ENCODE measurements at regions not wholly inside any gene's neighbourhood (a gene's known extent, or its start where the extent isn't known, plus 50 kb on each side); places are given as distances from the start of the nearest gene placed in this dataset.

DNA sequence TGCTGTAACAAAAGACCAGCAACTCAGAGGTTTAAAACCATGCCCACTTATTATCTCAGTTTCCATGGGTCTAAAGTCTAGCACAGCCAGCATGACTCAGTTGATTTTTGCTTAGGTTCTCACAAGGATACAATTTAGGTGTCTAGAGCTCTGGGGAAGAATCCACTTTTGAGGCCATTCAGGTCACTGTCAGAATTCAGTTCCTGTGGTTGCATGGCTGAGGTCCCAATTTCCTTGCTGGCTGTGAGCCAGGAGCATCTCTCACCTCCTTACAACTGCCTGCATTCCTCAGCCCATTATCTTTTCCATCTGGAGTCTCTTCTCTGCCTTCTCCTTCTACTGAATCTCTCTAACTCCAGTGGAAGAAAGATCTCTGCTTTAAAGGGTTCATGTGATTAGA, 240.5 kb upstream of the CFAP20DC start:
- DNase-seq (ENCODE audit: low spot score), result no peak

- DNase-seq (ENCODE audit: low spot score), result no peak
Observed at GRCh38 chr3:59289831-59290230, 240.0 kb upstream of the CFAP20DC start.

DNA sequence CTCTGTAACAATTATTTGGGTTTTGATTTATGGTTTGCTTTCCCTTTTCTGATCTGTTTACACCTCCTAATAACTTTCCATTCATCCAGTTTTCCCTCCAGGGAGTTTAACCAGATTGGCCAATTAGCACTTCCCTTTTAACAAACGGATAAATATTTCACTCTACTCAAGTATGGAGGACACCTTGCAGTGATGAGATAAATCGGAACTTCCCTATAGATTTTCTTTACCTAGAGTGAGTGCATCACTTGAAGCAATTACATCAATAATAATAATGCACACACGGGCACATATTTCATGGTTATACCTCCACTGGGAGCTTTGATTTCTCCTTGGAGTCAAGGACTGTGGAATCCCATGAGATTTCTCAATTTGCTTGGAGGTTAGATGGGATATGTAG, 239.1 kb upstream of the CFAP20DC start:
- no peak for DNase-seq (ENCODE audit: low spot score)

- peak; percentile 81 for DNase-seq (ENCODE audit: low spot score)
Observed at GRCh38 chr3:59286791-59287531, 237.1 kb upstream of the CFAP20DC start.

DNA sequence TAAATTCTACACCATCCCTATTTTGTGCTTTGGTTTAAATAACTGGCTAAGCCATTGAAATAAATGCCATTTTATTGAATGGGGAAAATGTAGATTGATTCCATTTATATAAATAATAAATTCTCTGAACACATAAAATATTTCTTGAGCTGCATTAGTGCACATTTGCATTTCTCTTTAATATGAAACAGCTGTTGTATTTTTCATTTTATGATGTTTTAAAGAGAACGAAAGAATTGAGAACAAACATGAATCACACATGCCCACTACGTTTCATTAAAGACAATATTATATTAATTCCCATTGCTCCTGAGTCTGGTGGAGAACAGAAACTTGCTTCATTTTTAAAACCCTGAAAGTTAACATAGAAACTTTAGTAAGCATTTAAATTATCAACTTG, 235.7 kb upstream of the CFAP20DC start:
- DNase-seq (ENCODE audit: low spot score), result no peak

DNA sequence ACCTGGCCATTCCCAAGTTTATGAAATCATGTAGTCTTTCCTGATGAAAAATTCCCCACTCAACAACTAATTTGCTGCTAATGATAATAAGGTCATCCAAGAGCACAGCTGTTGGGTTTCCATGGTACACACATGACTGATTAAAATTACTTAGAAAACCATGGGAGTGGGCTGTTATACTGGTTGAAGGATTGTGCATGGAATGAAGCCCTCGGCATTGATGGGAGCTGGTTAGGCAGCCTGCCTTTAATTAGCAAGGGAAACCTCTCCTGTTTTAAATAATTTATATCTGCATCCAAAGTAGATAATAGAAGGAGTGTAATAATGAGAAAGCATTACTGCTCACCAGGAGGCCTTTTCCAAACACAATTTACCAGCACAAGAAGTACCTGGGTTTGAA, 235.1 kb upstream of the CFAP20DC start:
- no peak for DNase-seq (ENCODE audit: low spot score)

- no peak for DNase-seq (ENCODE audit: low spot score)
Observed at GRCh38 chr3:59280113-59280512, 230.3 kb upstream of the CFAP20DC start.

GRCh38 chr3:59277816-59278215, 228.0 kb upstream of the CFAP20DC start:
- no peak for DNase-seq (ENCODE audit: low spot score)

DNA sequence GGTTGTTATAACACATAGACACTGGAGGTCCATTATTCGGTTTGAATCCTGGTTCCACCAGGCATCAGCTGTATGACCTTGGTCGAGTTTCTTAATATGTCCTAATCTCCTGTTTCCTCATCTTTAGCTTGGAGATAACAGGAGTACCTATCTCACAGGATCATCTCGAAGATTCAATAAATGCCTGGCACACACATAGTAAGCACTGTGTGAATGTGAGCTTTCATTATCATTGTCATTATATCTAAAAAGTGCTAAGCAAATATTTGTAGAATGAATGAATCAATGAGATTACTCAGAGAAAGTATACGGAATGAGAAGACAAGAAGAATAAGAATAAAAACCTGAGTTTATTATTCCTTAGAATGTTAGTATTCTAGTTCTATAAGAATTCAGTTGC, 227.4 kb upstream of the CFAP20DC start:
- DNase-seq (ENCODE audit: low spot score), result no peak

- DNase-seq (ENCODE audit: low spot score), result peak; percentile 67
Observed at GRCh38 chr3:59273976-59274375, 224.2 kb upstream of the CFAP20DC start.

DNA sequence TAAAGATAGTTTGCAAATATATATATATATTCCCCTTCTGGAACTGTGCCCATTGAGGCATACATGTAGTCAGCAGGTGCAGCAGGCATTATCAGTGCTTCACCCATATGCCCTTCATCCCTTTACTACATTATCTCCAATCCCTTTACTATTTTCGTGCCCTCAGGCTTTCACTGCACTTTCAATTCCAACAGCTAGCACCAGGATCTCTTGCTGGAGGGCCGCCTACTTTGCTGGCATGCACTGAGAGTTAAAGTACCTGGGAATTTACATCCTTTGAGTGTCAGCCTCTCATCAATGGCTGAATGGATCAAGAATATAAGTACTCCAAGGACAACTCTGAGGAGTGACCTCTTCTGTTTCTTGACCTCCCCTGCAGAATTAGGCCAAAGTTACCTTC, 222.1 kb upstream of the CFAP20DC start:
- DNase-seq (ENCODE audit: low spot score), result no peak

DNA sequence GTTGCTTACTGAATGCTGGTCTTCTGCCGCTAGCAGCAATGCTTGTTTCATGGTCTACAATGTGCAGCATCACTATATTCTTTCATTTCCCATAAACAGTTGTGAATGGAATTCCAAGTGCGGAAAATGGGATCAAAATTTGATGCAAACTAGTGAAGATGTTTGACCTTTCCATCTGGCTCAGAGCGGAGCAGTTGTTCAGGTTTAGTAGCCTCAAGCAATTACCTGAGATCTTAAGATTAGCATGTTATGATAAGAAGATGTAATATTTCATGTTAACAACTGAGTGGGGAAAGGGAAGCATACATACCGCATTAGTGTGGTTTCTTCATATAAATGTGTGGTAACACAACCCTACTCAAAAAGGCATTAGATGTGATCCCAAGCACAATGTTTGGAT, 221.1 kb upstream of the CFAP20DC start:
- DNase-seq (ENCODE audit: low spot score), result no peak

- no peak for DNase-seq (ENCODE audit: low spot score)
Observed at GRCh38 chr3:59270209-59270608, 220.4 kb upstream of the CFAP20DC start.

GRCh38 chr3:59268170-59268569, 218.3 kb upstream of the CFAP20DC start:
- DNase-seq (ENCODE audit: low spot score), result peak; percentile 38

DNA sequence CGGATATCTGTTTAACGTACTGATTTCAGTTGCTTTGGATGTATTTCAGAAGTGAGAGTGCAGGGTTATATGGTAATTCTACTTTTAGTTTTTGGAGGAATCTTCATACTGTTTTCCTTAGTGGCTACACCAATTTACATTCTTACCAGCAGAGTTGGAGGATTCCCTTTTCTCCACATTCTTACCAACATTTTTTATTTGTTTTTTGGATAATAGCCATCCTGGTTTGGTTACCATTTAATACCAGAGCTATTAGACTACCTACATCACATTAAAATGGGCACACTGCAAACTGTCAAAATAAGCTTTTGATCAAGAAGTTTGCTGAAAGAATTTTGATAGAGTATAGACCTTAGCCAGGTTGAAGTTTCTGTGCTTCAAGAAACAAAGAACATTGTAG, 217.2 kb upstream of the CFAP20DC start:
- no peak for DNase-seq (ENCODE audit: low spot score)

- no peak for DNase-seq (ENCODE audit: low spot score)
Observed at GRCh38 chr3:59266551-59266950, 216.7 kb upstream of the CFAP20DC start.

DNA sequence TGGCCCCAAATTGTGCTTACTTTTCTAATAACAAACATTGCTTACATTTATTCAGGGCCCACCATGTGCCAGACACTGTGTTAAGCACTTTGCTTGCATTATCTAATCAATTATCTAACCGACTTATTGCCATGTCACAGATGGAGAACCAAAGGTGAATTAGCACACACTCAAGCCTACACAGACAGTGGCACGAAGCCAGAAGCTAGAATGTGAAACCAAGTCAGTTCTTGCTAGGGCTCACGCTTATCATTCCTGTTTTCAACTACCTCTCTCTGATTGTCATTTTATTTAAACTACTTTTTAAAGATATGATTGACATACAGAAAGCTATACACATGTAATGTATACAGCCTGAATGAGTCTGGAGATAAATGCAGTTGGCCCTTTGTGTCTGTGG, 215.7 kb upstream of the CFAP20DC start:
- DNase-seq (ENCODE audit: low spot score), result no peak

GRCh38 chr3:59264366-59264765, 214.5 kb upstream of the CFAP20DC start:
- no peak for DNase-seq (ENCODE audit: low spot score)

- no peak for DNase-seq (ENCODE audit: low spot score)
Observed at GRCh38 chr3:59263152-59263551, 213.3 kb upstream of the CFAP20DC start.

DNA sequence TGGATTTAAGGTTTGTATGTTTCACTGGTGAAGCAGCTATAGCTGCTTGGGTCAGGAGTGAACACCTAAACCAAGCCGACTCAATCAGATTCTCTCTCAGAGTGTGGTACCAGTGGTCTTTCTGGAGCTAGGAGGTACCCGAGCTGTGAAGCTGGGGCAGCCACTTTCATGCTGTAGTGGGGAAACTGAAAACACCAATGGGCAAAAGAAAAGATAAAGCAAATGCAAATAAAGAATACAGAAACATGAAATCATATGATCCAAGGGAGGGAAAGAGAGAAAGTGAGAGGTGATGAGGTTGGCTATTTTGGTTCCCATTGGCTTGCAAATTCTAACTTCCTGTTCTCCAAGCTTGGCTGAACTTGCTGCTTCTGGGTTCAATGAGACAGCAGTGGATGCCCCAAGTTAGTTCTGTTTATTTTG, 212.3 kb upstream of the CFAP20DC start:
- no peak for DNase-seq (ENCODE audit: low spot score)

- DNase-seq (ENCODE audit: low spot score), result no peak
Observed at GRCh38 chr3:59261009-59261408, 211.2 kb upstream of the CFAP20DC start.

DNA sequence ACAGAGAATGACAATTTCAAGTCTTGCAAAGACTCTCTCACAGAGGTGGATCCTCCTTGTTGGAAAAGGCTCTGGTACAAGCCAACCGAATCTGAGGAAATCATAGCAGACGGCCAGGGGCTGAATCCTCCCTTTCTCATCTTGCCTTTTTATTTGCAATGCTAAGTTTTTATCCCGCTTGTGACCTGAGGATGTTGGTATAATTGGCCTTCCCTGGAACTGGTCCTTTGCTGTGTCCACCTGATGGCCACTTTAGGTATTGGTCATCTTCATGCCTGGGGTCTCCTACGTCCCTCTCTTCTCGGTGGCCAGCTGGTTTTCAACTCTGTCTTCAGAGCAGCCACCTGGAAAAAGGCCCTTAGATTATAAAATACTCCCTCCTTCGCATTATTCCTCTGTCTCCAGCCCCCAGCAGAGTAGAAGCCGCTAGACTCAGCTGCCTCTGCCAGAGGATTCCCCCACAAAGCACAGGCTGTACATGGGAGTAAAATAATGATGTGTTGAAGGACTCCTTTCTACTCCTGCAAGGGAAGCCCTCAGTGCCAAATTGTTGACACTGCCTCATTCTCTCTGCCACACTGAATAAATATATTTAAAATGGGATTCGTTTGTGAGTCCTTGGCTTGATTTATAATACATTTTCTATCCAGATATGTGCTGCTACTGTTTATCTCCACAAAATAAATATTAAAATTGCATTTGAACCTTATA, 208.9 kb upstream of the CFAP20DC start:
- no peak for DNase-seq (ENCODE audit: low spot score)

DNA sequence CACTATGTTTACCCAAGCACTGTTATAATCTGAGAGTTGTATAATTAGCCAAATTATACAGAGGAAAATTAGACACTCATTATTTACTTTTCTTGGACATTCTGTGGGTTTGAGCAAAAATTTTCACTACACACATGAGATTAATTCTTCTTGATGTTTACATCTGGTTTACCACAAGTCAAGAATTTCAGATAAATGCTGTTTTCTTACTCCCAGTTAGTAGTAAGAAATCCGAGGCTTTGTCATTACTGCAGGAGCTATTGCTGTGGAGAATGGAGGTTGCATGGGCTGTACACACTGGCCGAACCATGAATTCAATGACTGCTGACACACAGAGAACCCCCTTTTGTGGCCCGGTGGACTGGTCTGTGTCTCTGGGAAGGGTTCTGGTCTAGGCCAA, 207.7 kb upstream of the CFAP20DC start:
- DNase-seq (ENCODE audit: low spot score), result no peak

DNA sequence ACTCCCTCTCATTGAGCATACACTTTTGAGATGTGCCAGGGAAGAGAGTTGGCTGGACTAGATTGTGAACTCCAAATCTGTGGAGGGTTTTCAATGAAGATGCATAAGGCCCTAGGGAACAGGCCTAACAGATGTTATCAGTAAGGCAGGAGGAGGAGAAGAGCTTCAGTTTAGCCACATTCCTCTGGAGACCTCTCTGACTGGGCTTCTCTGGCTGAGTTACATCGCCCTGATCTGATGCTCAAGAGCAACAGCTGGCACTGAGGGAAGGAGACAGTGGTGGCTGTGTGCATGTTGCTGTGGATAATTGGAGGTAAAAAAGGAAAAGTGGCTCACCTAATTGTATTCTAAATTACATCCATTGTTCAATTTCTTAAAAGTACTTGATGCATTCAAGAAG, 206.4 kb upstream of the CFAP20DC start:
- DNase-seq (ENCODE audit: low spot score), result peak; percentile 35

All from AG08395 (cell line).